ENCODE measurements at regions not wholly inside any gene's neighbourhood (a gene's known extent, or its start where the extent isn't known, plus 50 kb on each side); places are given as distances from the start of the nearest gene placed in this dataset.
"Not testable (repeated sequence)": the region's sequence is repeated elsewhere in the genome, so short reads cannot be mapped to it uniquely, and the experiment has no call there.

DNA sequence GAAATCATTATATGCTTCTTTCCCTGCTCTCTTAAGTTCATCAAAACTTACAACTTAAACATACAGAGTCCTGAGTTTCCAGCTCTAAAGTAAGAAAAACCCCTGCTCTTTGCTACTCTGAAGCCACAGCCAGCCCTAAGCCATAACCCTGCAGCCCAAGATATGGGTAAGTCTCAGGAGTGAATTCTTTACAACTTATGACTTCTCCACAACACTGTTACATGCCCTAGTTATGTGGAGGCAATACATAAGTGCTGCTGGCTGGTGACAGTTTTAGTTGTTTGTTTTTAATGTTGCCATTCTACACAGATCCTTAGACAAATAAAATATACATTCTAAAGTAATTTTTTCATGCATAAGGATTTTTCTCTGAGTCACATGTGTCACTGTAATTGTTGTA lies 100.2 kb downstream of the FBXO8 start:
- intact Hi-C loops (cut with DNase I; ENCODE audit: low total_unique reads), result no loop called here
- TF ChIP-seq, protein P1, sequence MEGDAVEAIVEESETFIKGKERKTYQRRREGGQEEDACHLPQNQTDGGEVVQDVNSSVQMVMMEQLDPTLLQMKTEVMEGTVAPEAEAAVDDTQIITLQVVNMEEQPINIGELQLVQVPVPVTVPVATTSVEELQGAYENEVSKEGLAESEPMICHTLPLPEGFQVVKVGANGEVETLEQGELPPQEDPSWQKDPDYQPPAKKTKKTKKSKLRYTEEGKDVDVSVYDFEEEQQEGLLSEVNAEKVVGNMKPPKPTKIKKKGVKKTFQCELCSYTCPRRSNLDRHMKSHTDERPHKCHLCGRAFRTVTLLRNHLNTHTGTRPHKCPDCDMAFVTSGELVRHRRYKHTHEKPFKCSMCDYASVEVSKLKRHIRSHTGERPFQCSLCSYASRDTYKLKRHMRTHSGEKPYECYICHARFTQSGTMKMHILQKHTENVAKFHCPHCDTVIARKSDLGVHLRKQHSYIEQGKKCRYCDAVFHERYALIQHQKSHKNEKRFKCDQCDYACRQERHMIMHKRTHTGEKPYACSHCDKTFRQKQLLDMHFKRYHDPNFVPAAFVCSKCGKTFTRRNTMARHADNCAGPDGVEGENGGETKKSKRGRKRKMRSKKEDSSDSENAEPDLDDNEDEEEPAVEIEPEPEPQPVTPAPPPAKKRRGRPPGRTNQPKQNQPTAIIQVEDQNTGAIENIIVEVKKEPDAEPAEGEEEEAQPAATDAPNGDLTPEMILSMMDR (IDR thresholded peaks at IDR 0.05), result no peak
- Histone ChIP-seq H3K27ac (no peak overlapping the region), H3K36me3 (no peaks in the 10 kb centered on the region), H3K9me3 (no peaks in the 10 kb centered on the region), H3K27me3 (no peaks in the 10 kb centered on the region), H3K4me3 (no peak overlapping the region), H3K4me1 (peaks cover 0 to 16% (median 2%) of the 10 kb centered on the region in 4 donors)
- no peak for DNase-seq

DNA sequence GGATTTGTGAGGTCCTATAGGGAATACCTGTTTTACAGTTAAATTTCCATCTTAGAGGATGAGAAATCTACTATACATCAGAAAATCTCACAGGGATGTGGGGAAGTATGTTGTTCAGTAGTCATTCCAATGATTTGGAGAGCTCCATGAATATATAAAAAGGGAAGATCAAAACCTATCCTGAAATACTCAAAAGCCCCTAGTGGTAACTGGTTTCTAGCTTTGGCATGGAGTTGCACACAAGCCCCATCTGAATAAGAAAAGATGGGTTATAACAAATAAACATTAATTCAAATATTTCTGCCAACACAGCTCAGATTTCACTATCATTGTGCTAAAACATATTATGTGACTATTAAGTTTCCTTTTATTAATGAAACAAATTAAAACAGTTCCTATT lies 101.6 kb downstream of the FBXO8 start:
- Histone ChIP-seq H3K27me3 (no peaks in the 10 kb centered on the region), H3K9me3 (no peaks in the 10 kb centered on the region), H3K27ac (no peak overlapping the region), H3K36me3 (no peaks in the 10 kb centered on the region), H3K4me3 (no peak overlapping the region), H3K4me1 (peaks cover 0 to 16% (median 2%) of the 10 kb centered on the region in 4 donors)
- DNase-seq, result no peak
- intact Hi-C loops (cut with DNase I; ENCODE audit: low total_unique reads), result no loop called here
- TF ChIP-seq, protein P1 (IDR thresholded peaks at IDR 0.05), result no peak

DNA sequence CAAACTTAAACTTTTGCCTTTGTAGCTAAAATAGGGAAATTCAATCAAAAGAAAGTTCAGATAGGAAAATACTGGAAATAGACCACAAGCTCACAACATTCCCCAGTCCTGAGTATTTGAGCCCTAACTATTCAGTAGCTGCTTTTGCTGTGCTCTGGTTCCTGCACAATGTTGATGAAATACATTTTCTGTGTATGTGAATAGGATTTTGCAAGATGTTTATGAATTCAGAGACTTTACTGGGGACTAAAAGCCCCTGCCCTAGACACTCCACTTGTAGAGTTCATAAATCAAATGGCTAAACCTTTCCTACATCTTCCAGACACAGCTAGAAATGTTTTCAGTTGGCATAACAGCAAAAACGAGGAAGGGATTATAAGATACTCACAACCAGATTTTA lies 105.9 kb downstream of the FBXO8 start:
- Histone ChIP-seq H3K9me3 (no peaks in the 10 kb centered on the region), H3K27ac (no peak overlapping the region), H3K27me3 (no peaks in the 10 kb centered on the region), H3K36me3 (no peaks in the 10 kb centered on the region), H3K4me1 (no peaks in the 10 kb centered on the region), H3K4me3 (no peak overlapping the region)
- TF ChIP-seq, protein P1 (IDR thresholded peaks at IDR 0.05), result no peak
- no peak for DNase-seq
- intact Hi-C loops (cut with DNase I; ENCODE audit: low total_unique reads), result no loop called here

DNA sequence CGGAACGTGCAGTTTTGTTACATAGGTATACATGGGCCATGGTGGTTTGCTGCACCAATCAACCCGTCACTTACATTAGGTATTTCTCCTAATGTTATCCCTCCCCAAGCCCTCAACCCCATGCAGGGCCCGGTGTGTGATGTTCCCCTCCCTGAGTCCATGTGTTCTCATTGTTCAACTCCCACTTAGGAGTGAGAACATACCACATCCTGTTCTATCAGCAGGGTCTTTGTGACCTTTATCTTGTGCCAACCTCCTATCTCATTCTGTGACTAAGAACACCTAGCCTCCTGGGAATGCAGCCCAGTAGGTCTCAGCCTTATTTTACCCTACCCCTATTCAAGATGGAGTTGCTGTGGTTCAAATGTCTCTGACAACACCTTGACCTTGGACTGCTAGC lies 107.6 kb downstream of the FBXO8 start:
- intact Hi-C loops (cut with DNase I; ENCODE audit: low total_unique reads); H3K4me1 ChIP-seq; H3K4me3 ChIP-seq; H3K36me3 ChIP-seq; H3K27me3 ChIP-seq; H3K9me3 ChIP-seq; DNase-seq; H3K27ac ChIP-seq: not testable (repeated sequence)

DNA sequence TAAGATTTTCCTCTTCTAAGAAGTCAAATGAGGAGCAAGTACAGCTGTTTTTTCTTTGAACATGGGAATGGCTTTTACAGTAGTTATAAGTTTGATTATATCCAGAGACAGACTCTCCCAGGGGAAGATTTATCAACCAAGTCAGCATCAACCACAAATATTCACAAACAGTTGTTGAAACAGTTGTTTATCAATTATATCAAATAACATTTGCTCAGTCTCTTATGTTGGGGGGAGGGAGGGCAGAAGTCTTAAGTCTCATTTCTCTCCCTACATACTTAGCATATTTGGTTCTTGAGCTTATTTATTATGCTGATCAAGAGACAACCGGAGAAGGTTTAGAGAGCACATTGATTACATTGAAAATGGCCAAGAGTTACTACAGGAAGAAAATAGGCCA lies 110.1 kb downstream of the FBXO8 start:
- H3K27ac ChIP-seq, result no peak overlapping the region
- H3K27me3 ChIP-seq, result no peaks in the 10 kb centered on the region
- H3K4me1 ChIP-seq, result no peaks in the 10 kb centered on the region
- TF ChIP-seq, protein P1 (IDR thresholded peaks at IDR 0.05), result no peak
- no peak for DNase-seq
- no peak overlapping the region for H3K4me3 ChIP-seq
- intact Hi-C loops (cut with DNase I; ENCODE audit: low total_unique reads), result no loop called here
- H3K9me3 ChIP-seq, result no peaks in the 10 kb centered on the region
- no peaks in the 10 kb centered on the region for H3K36me3 ChIP-seq

DNA sequence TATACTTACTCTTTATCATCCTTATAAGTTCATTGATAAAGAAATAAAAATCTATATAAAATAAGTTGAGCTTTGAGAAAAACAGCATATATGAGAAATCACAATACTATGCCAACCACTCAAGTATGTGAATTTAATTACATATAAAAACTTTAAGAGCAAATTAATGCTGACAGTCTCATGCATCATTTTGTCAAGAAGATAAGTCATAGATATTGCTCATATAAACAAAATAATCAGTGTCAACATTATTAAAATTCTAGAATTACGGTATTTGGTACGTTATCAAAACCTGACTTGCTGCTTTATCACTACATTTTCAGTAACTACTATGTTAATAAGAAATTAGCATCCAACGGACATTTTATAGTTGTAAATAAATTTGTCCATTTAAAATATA lies 111.2 kb downstream of the FBXO8 start:
- no peak overlapping the region for H3K4me3 ChIP-seq
- no peaks in the 10 kb centered on the region for H3K27me3 ChIP-seq
- intact Hi-C loops (cut with DNase I; ENCODE audit: low total_unique reads), result no loop called here
- no peaks in the 10 kb centered on the region for H3K4me1 ChIP-seq
- H3K27ac ChIP-seq, result no peak overlapping the region
- no peaks in the 10 kb centered on the region for H3K9me3 ChIP-seq
- no peaks in the 10 kb centered on the region for H3K36me3 ChIP-seq
- DNase-seq, result no peak
- TF ChIP-seq, protein P1 (IDR thresholded peaks at IDR 0.05), result no peak
